Adrenal gland (tissue), 5 donors: ENCODE measurements at regions not wholly inside any gene's neighbourhood (a gene's known extent, or its start where the extent isn't known, plus 50 kb on each side); places are given as distances from the start of the nearest gene placed in this dataset.

ENCODE experiments used
- CTCF ChIP-seq, 6 experiments: fragments of 450-650 bp in 4 of 6; fragments of 200-600 bp in 2 of 6; sonication (generic) in 1 of 6; IDR thresholded peaks; 1 replicate in 5 of 6; 2 replicates in 1 of 6; pipeline versions ENCODE4 v1.5.1 to v1.8.0; 2016 to 2021; ENCODE audit warnings: antibody characterized with exemption in 6 of 6, mild to moderate bottlenecking in 2 of 6, moderate library complexity in 1 of 6
- POLR2A ChIP-seq, 2 donors: fragments of 450-650 bp; IDR thresholded peaks; one replicate each; pipeline ENCODE4 v1.6.1; 2017; ENCODE audit warnings: antibody characterized with exemption in 2 of 2, mild to moderate bottlenecking in 2 of 2, moderate library complexity in 1 of 2
- donor health status: DM: no; HTN: no; CAD: no.

- TF ChIP-seq CTCF (IDR thresholded peaks at IDR 0.05) (no peak), POLR2A (IDR thresholded peaks at IDR 0.05) (no peak)
These were observed 240.1 kb downstream of the CASP12 start for GRCh38 chr11:104658177-104658576.
